ENCODE measurements at regions not wholly inside any gene's neighbourhood (a gene's known extent, or its start where the extent isn't known, plus 50 kb on each side); places are given as distances from the start of the nearest gene placed in this dataset.

- no peak for DNase-seq (ENCODE audit: low read depth, low spot score)
These were observed 311.3 kb downstream of the TNS1 start for GRCh38 chr2:217691516-217691915.

GRCh38 chr2:217689053-217689452, 313.7 kb downstream of the TNS1 start:
- no peak for DNase-seq (ENCODE audit: low read depth, low spot score)

GRCh38 chr2:217688494-217688893, 314.3 kb downstream of the TNS1 start:
- no peak for DNase-seq (ENCODE audit: low read depth, low spot score)

GRCh38 chr2:217687771-217688170, 315.0 kb downstream of the TNS1 start:
- no peak for DNase-seq (ENCODE audit: low read depth, low spot score)

GRCh38 chr2:217685255-217685605, 317.6 kb downstream of the TNS1 start:
- DNase-seq (ENCODE audit: low read depth, low spot score) = no peak

GRCh38 chr2:217684431-217685254, 318.2 kb downstream of the TNS1 start:
- no peak for DNase-seq (ENCODE audit: low read depth, low spot score)

- DNase-seq (ENCODE audit: low read depth, low spot score) = no peak
These were observed 319.5 kb downstream of the TNS1 start for GRCh38 chr2:217683106-217683870.

- no peak for DNase-seq (ENCODE audit: low read depth, low spot score)
These were observed 321.0 kb downstream of the TNS1 start for GRCh38 chr2:217681791-217682190.

GRCh38 chr2:217680381-217680780, 322.4 kb downstream of the TNS1 start:
- no peak for DNase-seq (ENCODE audit: low read depth, low spot score)

GRCh38 chr2:217673627-217674026, 329.2 kb downstream of the TNS1 start:
- no peak for DNase-seq (ENCODE audit: low read depth, low spot score)

GRCh38 chr2:217672472-217672871, 330.3 kb downstream of the TNS1 start:
- no peak for DNase-seq (ENCODE audit: low read depth, low spot score)

GRCh38 chr2:217671871-217672270, 330.9 kb downstream of the TNS1 start:
- no peak for DNase-seq (ENCODE audit: low read depth, low spot score)

GRCh38 chr2:217671075-217671474, 331.7 kb downstream of the TNS1 start:
- no peak for DNase-seq (ENCODE audit: low read depth, low spot score)

- no peak for DNase-seq (ENCODE audit: low read depth, low spot score)
These were observed 333.0 kb downstream of the TNS1 start for GRCh38 chr2:217669831-217670230.

- no peak for DNase-seq (ENCODE audit: low read depth, low spot score)
These were observed 335.3 kb downstream of the TNS1 start for GRCh38 chr2:217667512-217667911.

- DNase-seq (ENCODE audit: low read depth, low spot score) = no peak
These were observed 335.8 kb downstream of the TNS1 start for GRCh38 chr2:217667035-217667434.

- DNase-seq (ENCODE audit: low read depth, low spot score) = no peak
These were observed 336.5 kb downstream of the TNS1 start for GRCh38 chr2:217666338-217666737.

- DNase-seq (ENCODE audit: low read depth, low spot score) = no peak
These were observed 338.0 kb downstream of the TNS1 start for GRCh38 chr2:217664761-217665160.

GRCh38 chr2:217662984-217663602, 339.7 kb downstream of the TNS1 start:
- no peak for DNase-seq (ENCODE audit: low read depth, low spot score)

GRCh38 chr2:217661378-217661777, 341.4 kb downstream of the TNS1 start:
- no peak for DNase-seq (ENCODE audit: low read depth, low spot score)

GRCh38 chr2:217660423-217660822, 342.4 kb downstream of the TNS1 start:
- DNase-seq (ENCODE audit: low read depth, low spot score) = no peak

GRCh38 chr2:217658806-217659205, 344.0 kb downstream of the TNS1 start:
- no peak for DNase-seq (ENCODE audit: low read depth, low spot score)

- DNase-seq (ENCODE audit: low read depth, low spot score) = no peak
These were observed 345.5 kb downstream of the TNS1 start for GRCh38 chr2:217657252-217657651.
